ENCODE measurements at regions not wholly inside any gene's neighbourhood (a gene's known extent, or its start where the extent isn't known, plus 50 kb on each side); places are given as distances from the start of the nearest gene placed in this dataset.

- Histone ChIP-seq H3K4me2 (ENCODE audit: low read depth, low read length) (no peak overlapping the region), H2AFZ (ENCODE audit: low read length) (no peak overlapping the region), H3K79me2 (ENCODE audit: low read length) (no peaks in the 10 kb centered on the region), H3F3A (ENCODE audit: insufficient read depth, low read length) (no peaks in the 10 kb centered on the region), H3K4me3 (ENCODE audit: low read length) (no peak overlapping the region), H3K27ac (ENCODE audit: low read length) (no peak overlapping the region), H3K36me3 (replicated peaks; ENCODE audit: insufficient read depth, low read length) (no peaks in the 10 kb centered on the region), H3K4me1 (ENCODE audit: low read length) (no peaks in the 10 kb centered on the region), H3K9ac (ENCODE audit: low read length) (no peak overlapping the region), H3K9me3 (replicated peaks; ENCODE audit: insufficient read depth, low read length) (no peaks in the 10 kb centered on the region), H3K27me3 (replicated peaks; ENCODE audit: insufficient read depth, low read length) (no peaks in the 10 kb centered on the region), H3K9me2 (replicated peaks; ENCODE audit: insufficient read depth, low read length) (no peaks in the 10 kb centered on the region), H4K20me1 (ENCODE audit: insufficient read depth, low read length) (no peaks in the 10 kb centered on the region)
- DNase-seq: no peak
- TF ChIP-seq EZH2 (optimal IDR thresholded peaks at IDR 0.05; ENCODE audit: low read depth, low read length) (no peak), CTCF (IDR thresholded peaks at IDR 0.05; ENCODE audit: low read length) (no peak), EZH2phosphoT487 (IDR thresholded peaks at IDR 0.05; ENCODE audit: low read length) (no peak)
These were observed 127.7 kb upstream of the CXCL14 start for GRCh38 chr5:135706474-135706873.

GRCh38 chr5:135705941-135706466 lies 127.2 kb upstream of the CXCL14 start:
- Histone ChIP-seq H3F3A (ENCODE audit: insufficient read depth, low read length) (no peaks in the 10 kb centered on the region), H3K9me3 (replicated peaks; ENCODE audit: insufficient read depth, low read length) (no peaks in the 10 kb centered on the region), H3K4me2 (ENCODE audit: low read depth, low read length) (no peak overlapping the region), H3K4me3 (ENCODE audit: low read length) (no peak overlapping the region), H3K4me1 (ENCODE audit: low read length) (no peaks in the 10 kb centered on the region), H3K27me3 (replicated peaks; ENCODE audit: insufficient read depth, low read length) (no peaks in the 10 kb centered on the region), H3K79me2 (ENCODE audit: low read length) (no peaks in the 10 kb centered on the region), H2AFZ (ENCODE audit: low read length) (no peak overlapping the region), H3K27ac (ENCODE audit: low read length) (no peak overlapping the region), H3K9ac (ENCODE audit: low read length) (no peak overlapping the region), H4K20me1 (ENCODE audit: insufficient read depth, low read length) (no peaks in the 10 kb centered on the region), H3K36me3 (replicated peaks; ENCODE audit: insufficient read depth, low read length) (no peaks in the 10 kb centered on the region), H3K9me2 (replicated peaks; ENCODE audit: insufficient read depth, low read length) (no peaks in the 10 kb centered on the region)
- DNase-seq: no peak
- TF ChIP-seq CTCF (IDR thresholded peaks at IDR 0.05; ENCODE audit: low read length): no peak
- TF ChIP-seq EZH2phosphoT487 (IDR thresholded peaks at IDR 0.05; ENCODE audit: low read length): no peak

- no peaks in the 10 kb centered on the region for H4K20me1 ChIP-seq (ENCODE audit: insufficient read depth, low read length)
- no peak overlapping the region for H3K27ac ChIP-seq (ENCODE audit: low read length)
- no peaks in the 10 kb centered on the region for H3K9me2 ChIP-seq (replicated peaks; ENCODE audit: insufficient read depth, low read length)
- H3K9ac ChIP-seq (ENCODE audit: low read length): no peak overlapping the region
- H3K4me3 ChIP-seq (ENCODE audit: low read length): no peak overlapping the region
- H3K27me3 ChIP-seq (replicated peaks; ENCODE audit: insufficient read depth, low read length): no peaks in the 10 kb centered on the region
- no peaks in the 10 kb centered on the region for H3K36me3 ChIP-seq (replicated peaks; ENCODE audit: insufficient read depth, low read length)
- DNase-seq: no peak
- no peaks in the 10 kb centered on the region for H3F3A ChIP-seq (ENCODE audit: insufficient read depth, low read length)
- H3K4me1 ChIP-seq (ENCODE audit: low read length): no peaks in the 10 kb centered on the region
- TF ChIP-seq EZH2 (optimal IDR thresholded peaks at IDR 0.05; ENCODE audit: low read depth, low read length): no peak
- no peak for TF ChIP-seq CTCF (IDR thresholded peaks at IDR 0.05; ENCODE audit: low read length)
- TF ChIP-seq EZH2phosphoT487 (IDR thresholded peaks at IDR 0.05; ENCODE audit: low read length): no peak
- no peaks in the 10 kb centered on the region for H3K9me3 ChIP-seq (replicated peaks; ENCODE audit: insufficient read depth, low read length)
- H3K4me2 ChIP-seq (ENCODE audit: low read depth, low read length): no peak overlapping the region
- H2AFZ ChIP-seq (ENCODE audit: low read length): no peak overlapping the region
- no peaks in the 10 kb centered on the region for H3K79me2 ChIP-seq (ENCODE audit: low read length)
These were observed 126.4 kb upstream of the CXCL14 start for GRCh38 chr5:135705141-135705631.
